Ascending aorta (tissue), 2 donors: ENCODE measurements at regions not wholly inside any gene's neighbourhood (a gene's known extent, or its start where the extent isn't known, plus 50 kb on each side); places are given as distances from the start of the nearest gene placed in this dataset.

ENCODE experiments used
- DNase-seq, 2 donors: peaks; one replicate each; pipeline ENCODE4 v3.0.0-alpha.2; 2019; ENCODE audit warnings: low spot score in 2 of 2
- H3K27ac ChIP-seq, 2 donors: fragments of 200-600 bp; sonication (generic); one replicate each; pipeline ENCODE4 v1.5.1; 2016 to 2017; ENCODE audit warnings: mild to moderate bottlenecking in 1 of 2
- H3K27me3 ChIP-seq: fragments of 200-600 bp; sonication (generic); one replicate; pipeline ENCODE4 v1.5.1; 2017
- H3K36me3 ChIP-seq, 2 donors: fragments of 200-600 bp; sonication (generic); one replicate each; pipeline ENCODE4 v1.5.1; 2016
- H3K4me1 ChIP-seq, 2 donors: fragments of 200-600 bp; sonication (generic); one replicate each; pipeline ENCODE4 v1.5.1; 2016 to 2017; ENCODE audit warnings: mild to moderate bottlenecking in 1 of 2
- H3K4me3 ChIP-seq, 2 donors: fragments of 200-600 bp; sonication (generic); one replicate each; pipeline ENCODE4 v1.5.1; 2016 to 2017; ENCODE audit warnings: mild to moderate bottlenecking in 1 of 2
- H3K9me3 ChIP-seq, 2 donors: fragments of 200-600 bp; sonication (generic); one replicate each; pipeline ENCODE4 v1.5.1; 2016
- intact Hi-C: fragments of 100-400 bp; cut with DNase I; formaldehyde crosslinking; loops from one replicate; pipeline ENCODE4 v1.15.1; 2023
- TF ChIP-seq, protein P1 (sequence below), 3 experiments: fragments of 200-600 bp in 2 of 3; fragments of 450-650 bp in 1 of 3; sonication (generic) in 2 of 3; IDR thresholded peaks; one replicate each; pipeline ENCODE4 v1.5.1; 2016 to 2019; ENCODE audit warnings: antibody characterized with exemption in 3 of 3, mild to moderate bottlenecking in 1 of 3, moderate library complexity in 1 of 3

DNA sequence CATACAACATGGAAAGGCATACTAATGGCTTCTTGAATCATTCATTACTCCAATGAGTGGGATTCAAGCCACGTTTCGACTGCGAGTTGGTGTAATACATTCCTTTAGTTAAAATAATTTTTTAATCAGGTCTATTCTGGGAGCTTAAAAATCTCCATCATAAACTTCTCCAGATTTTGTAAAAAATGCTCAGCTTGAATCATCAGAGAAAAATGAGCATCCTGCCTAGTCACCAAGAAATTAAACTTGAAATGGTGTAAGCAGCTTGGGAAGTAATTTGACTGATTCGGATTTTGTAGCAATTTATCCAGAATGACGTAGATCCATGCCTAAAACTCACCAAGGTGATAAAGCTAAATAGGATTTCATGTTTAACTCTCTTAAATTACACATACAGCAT lies 165.7 kb downstream of the SLCO4C1 start:
- Histone ChIP-seq H3K4me1 (no peaks in the 10 kb centered on the region), H3K27me3 (no peaks in the 10 kb centered on the region), H3K27ac (no peak overlapping the region), H3K4me3 (no peak overlapping the region), H3K36me3 (no peaks in the 10 kb centered on the region), H3K9me3 (no peaks in the 10 kb centered on the region)
- intact Hi-C loops, result no loop called here
- TF ChIP-seq, protein P1, sequence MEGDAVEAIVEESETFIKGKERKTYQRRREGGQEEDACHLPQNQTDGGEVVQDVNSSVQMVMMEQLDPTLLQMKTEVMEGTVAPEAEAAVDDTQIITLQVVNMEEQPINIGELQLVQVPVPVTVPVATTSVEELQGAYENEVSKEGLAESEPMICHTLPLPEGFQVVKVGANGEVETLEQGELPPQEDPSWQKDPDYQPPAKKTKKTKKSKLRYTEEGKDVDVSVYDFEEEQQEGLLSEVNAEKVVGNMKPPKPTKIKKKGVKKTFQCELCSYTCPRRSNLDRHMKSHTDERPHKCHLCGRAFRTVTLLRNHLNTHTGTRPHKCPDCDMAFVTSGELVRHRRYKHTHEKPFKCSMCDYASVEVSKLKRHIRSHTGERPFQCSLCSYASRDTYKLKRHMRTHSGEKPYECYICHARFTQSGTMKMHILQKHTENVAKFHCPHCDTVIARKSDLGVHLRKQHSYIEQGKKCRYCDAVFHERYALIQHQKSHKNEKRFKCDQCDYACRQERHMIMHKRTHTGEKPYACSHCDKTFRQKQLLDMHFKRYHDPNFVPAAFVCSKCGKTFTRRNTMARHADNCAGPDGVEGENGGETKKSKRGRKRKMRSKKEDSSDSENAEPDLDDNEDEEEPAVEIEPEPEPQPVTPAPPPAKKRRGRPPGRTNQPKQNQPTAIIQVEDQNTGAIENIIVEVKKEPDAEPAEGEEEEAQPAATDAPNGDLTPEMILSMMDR (IDR thresholded peaks at IDR 0.05), result no peak
- no peak for DNase-seq

GRCh38 chr5:102119252-102119651 lies 176.8 kb downstream of the SLCO4C1 start:
- H3K4me3 ChIP-seq, result no peak overlapping the region
- TF ChIP-seq, protein P1 (IDR thresholded peaks at IDR 0.05), result no peak
- H3K36me3 ChIP-seq, result no peaks in the 10 kb centered on the region
- no peak for DNase-seq
- H3K27ac ChIP-seq, result no peak overlapping the region
- H3K27me3 ChIP-seq, result no peaks in the 10 kb centered on the region
- intact Hi-C loops, result no loop called here
- no peaks in the 10 kb centered on the region for H3K9me3 ChIP-seq
- no peaks in the 10 kb centered on the region for H3K4me1 ChIP-seq

DNA sequence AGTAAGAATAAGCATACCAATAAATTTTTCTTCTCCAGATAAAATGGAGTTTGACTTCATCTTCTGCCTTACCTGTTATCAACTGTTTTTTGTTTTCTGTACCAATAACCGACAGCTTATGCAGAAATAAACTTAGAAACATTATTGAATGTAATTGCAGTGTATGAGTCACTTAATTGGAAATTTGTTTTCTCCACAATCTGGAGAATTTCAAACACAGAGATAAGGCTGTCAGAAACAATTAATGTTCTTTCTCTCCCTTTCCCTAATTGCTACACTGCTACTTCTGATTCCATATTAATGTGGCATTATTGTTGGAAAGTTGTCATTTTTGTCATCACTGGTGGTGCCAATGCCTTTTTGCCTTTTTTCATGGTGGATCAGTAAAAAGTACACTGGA lies 180.3 kb downstream of the SLCO4C1 start:
- Histone ChIP-seq H3K4me1 (no peaks in the 10 kb centered on the region), H3K27me3 (no peaks in the 10 kb centered on the region), H3K27ac (no peak overlapping the region), H3K4me3 (no peak overlapping the region), H3K9me3 (no peaks in the 10 kb centered on the region), H3K36me3 (no peaks in the 10 kb centered on the region)
- DNase-seq, result no peak
- TF ChIP-seq, protein P1 (IDR thresholded peaks at IDR 0.05), result no peak
- intact Hi-C loops, result no loop called here

- Histone ChIP-seq H3K9me3 (no peaks in the 10 kb centered on the region), H3K36me3 (no peaks in the 10 kb centered on the region), H3K4me1 (no peaks in the 10 kb centered on the region), H3K27me3 (no peaks in the 10 kb centered on the region), H3K4me3 (no peak overlapping the region), H3K27ac (no peak overlapping the region)
- no peak for DNase-seq
- intact Hi-C loops, result no loop called here
- TF ChIP-seq, protein P1 (IDR thresholded peaks at IDR 0.05), result no peak
Measured at GRCh38 chr5:102114525-102115069, 181.5 kb downstream of the SLCO4C1 start.

- H3K27me3 ChIP-seq, result no peaks in the 10 kb centered on the region
- H3K4me1 ChIP-seq, result no peaks in the 10 kb centered on the region
- no peaks in the 10 kb centered on the region for H3K9me3 ChIP-seq
- intact Hi-C loops, result no loop called here
- no peaks in the 10 kb centered on the region for H3K36me3 ChIP-seq
- no peak for DNase-seq
- H3K27ac ChIP-seq, result no peak overlapping the region
- TF ChIP-seq, protein P1 (IDR thresholded peaks at IDR 0.05), result no peak
- no peak overlapping the region for H3K4me3 ChIP-seq
Measured at GRCh38 chr5:102107865-102108264, 188.2 kb downstream of the SLCO4C1 start.

DNA sequence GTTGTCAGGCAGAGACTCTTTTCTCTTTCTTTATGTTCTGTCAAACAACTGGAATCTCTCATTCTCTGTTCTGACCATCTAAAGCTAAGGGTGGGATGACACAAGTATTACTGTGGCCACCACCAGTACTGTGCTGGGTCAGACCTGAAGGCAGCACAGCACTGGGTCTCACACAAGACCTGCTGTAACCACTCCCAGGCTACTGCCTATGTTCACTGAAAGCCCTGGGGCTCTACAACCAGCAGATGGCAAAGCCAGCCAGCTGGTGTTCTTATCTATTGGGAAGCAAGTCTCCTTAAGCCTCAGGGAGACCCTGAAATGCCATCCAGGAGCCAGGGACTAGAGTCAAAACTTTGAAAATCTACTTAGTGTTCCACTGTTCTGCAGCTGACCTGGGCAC lies 189.5 kb downstream of the SLCO4C1 start:
- Histone ChIP-seq H3K36me3 (no peaks in the 10 kb centered on the region), H3K27me3 (no peaks in the 10 kb centered on the region), H3K4me1 (no peaks in the 10 kb centered on the region), H3K9me3 (no peaks in the 10 kb centered on the region), H3K27ac (no peak overlapping the region), H3K4me3 (no peak overlapping the region)
- intact Hi-C loops, result no loop called here
- TF ChIP-seq, protein P1 (IDR thresholded peaks at IDR 0.05), result no peak
- DNase-seq, result no peak
